SK-N-SH (cell line): ENCODE measurements at regions not wholly inside any gene's neighbourhood (a gene's known extent, or its start where the extent isn't known, plus 50 kb on each side); places are given as distances from the start of the nearest gene placed in this dataset.

ENCODE experiments used
- CTCF ChIA-PET: fragments of 300-600, 350-600 bp; formaldehyde crosslinking; extraction: SDS; loops from one replicate; lab custom pipeline; 2021; lab: Yijun Ruan, JAX
- POLR2A ChIA-PET: fragments of 350-600 bp; sonication (Branson Sonifier 250); formaldehyde crosslinking; extraction: SDS; loops from one replicate; lab custom pipeline; 2020; ENCODE audit warnings: antibody characterized with exemption, inconsistent platforms; lab: Yijun Ruan, JAX
- DNase-seq: peaks from one replicate; pipeline ENCODE4 v3.0.0; 2012
- H2AFZ ChIP-seq: fragments of 200-600 bp; sonication (generic); 2 replicates; pipeline ENCODE4 v1.8.1; 2016; ENCODE audit warnings: antibody characterized with exemption, mild to moderate bottlenecking, low read depth
- H3F3A ChIP-seq: fragments of 200-600 bp; sonication (generic); replicated peaks from 2 replicates; pipeline ENCODE3; 2016; ENCODE audit warnings: antibody characterized with exemption, mild to moderate bottlenecking; ENCODE audit not compliant: insufficient read depth
- H3K27ac ChIP-seq, 2 experiments: fragments of 200-500 bp in 1 of 2; fragments of 200-600 bp in 1 of 2; sonication (Bioruptor generic) in 1 of 2; sonication (generic), shearing (Covaris generic) in 1 of 2; 2 replicates each; pipeline versions ENCODE4 v1.5.1 to v1.6.1; 2014 to 2016; ENCODE audit warnings: low read depth in 2 of 2, inconsistent platforms in 1 of 2, low read length in 1 of 2, mild to moderate bottlenecking in 1 of 2, mixed read lengths in 1 of 2
- H3K27me3 ChIP-seq: fragments of 200-600 bp; sonication (generic), shearing (Covaris generic); 2 replicates; pipeline ENCODE4 v1.6.1; 2016; ENCODE audit warnings: mixed run types; ENCODE audit not compliant: insufficient read depth
- H3K36me3 ChIP-seq, 2 experiments: fragments of 200-500 bp in 1 of 2; fragments of 200-600 bp in 1 of 2; sonication (Bioruptor generic) in 1 of 2; sonication (generic) in 1 of 2; replicated peaks in 1 of 2; 2 replicates each; pipeline versions ENCODE3 to v1.5.1; 2014 to 2016; ENCODE audit warnings: low read length in 1 of 2, mild to moderate bottlenecking in 1 of 2; ENCODE audit not compliant: insufficient read depth in 2 of 2, control insufficient read depth in 1 of 2
- H3K4me1 ChIP-seq, 2 experiments: fragments of 200-500 bp in 1 of 2; fragments of 200-600 bp in 1 of 2; sonication (Bioruptor generic) in 1 of 2; sonication (generic), shearing (Covaris generic) in 1 of 2; 2 replicates each; pipeline versions ENCODE4 v1.5.1 to v1.6.1; 2014 to 2016; ENCODE audit warnings: low read depth in 1 of 2, low read length in 1 of 2, mixed run types in 1 of 2; ENCODE audit not compliant: insufficient read depth in 2 of 2, control insufficient read depth in 1 of 2
- H3K4me2 ChIP-seq: fragments of 200-600 bp; sonication (generic), shearing (Covaris generic); 2 replicates; pipeline ENCODE4 v1.6.1; 2017; ENCODE audit warnings: mixed run types
- H3K4me3 ChIP-seq, 2 experiments: fragments of 200-500 bp in 1 of 2; fragments of 200-600 bp in 1 of 2; sonication (Bioruptor generic) in 1 of 2; sonication (generic), shearing (Covaris generic) in 1 of 2; 2 replicates each; pipeline versions ENCODE4 v1.5.1 to v1.8.1; 2014 to 2016; ENCODE audit warnings: low read depth in 2 of 2, inconsistent platforms in 1 of 2, low read length in 1 of 2, mild to moderate bottlenecking in 1 of 2, mixed read lengths in 1 of 2, moderate library complexity in 1 of 2
- H3K79me2 ChIP-seq: fragments of 200-600 bp; sonication (generic); 2 replicates; pipeline ENCODE4 v1.8.1; 2017; ENCODE audit warnings: mild to moderate bottlenecking; ENCODE audit not compliant: insufficient read depth
- H3K9ac ChIP-seq: fragments of 200-600 bp; sonication (generic); 2 replicates; pipeline ENCODE4 v1.6.1; 2017; ENCODE audit warnings: mixed run types
- H3K9me2 ChIP-seq: fragments of 200-600 bp; sonication (generic); 2 replicates; pipeline ENCODE4 v1.6.1; 2017; ENCODE audit warnings: mixed run types
- H3K9me3 ChIP-seq: fragments of 200-600 bp; sonication (generic); 2 replicates; pipeline ENCODE4 v1.6.1; 2017; ENCODE audit warnings: mixed run types, mild to moderate bottlenecking, moderate library complexity
- H4K20me1 ChIP-seq: fragments of 200-600 bp; sonication (generic); 2 replicates; pipeline ENCODE4 v1.6.1; 2017; ENCODE audit warnings: mild to moderate bottlenecking, mixed run types; ENCODE audit not compliant: insufficient read depth
- CHD2 ChIP-seq: fragments of 150-350 bp; IDR thresholded peaks from 2 replicates; pipeline ENCODE4 v1.6.1; 2018; ENCODE audit warnings: low read length; ENCODE audit not compliant: partially characterized antibody
- EZH2phosphoT487 ChIP-seq: fragments of 200-600 bp; sonication (generic); IDR thresholded peaks from 2 replicates; pipeline ENCODE4 v1.6.1; 2017; ENCODE audit warnings: low read depth, mixed run types, mild to moderate bottlenecking, antibody characterized with exemption, moderate library complexity, borderline replicate concordance
- FOSL2 ChIP-seq: IDR thresholded peaks from 2 replicates; pipeline ENCODE4 v1.4.0; 2012; ENCODE audit warnings: low read depth, mild to moderate bottlenecking, moderate library complexity, borderline replicate concordance
- FOXM1 ChIP-seq: IDR thresholded peaks from 2 replicates; pipeline ENCODE4 v1.4.0; 2012; ENCODE audit warnings: low read depth, mild to moderate bottlenecking
- GABPA ChIP-seq: IDR thresholded peaks from 2 replicates; pipeline ENCODE4 v1.4.0; 2012; ENCODE audit warnings: low read depth, mild to moderate bottlenecking
- IRF3 ChIP-seq: fragments of 150-350 bp; IDR thresholded peaks from 2 replicates; pipeline ENCODE4 v1.6.1; 2016; ENCODE audit warnings: mild to moderate bottlenecking, low read depth, low read length
- MXI1 ChIP-seq: IDR thresholded peaks from 2 replicates; pipeline ENCODE4 v1.6.1; 2012; ENCODE audit warnings: mild to moderate bottlenecking, low read depth, low read length, improper control_type of control experiment
- PBX3 ChIP-seq: IDR thresholded peaks from 2 replicates; pipeline ENCODE4; 2012
- POLR2AphosphoS5 ChIP-seq: IDR thresholded peaks from 2 replicates; pipeline ENCODE4 v1.6.1; 2012; ENCODE audit warnings: low read depth, low read length
- RAD21 ChIP-seq: IDR thresholded peaks from 2 replicates; pipeline ENCODE4 v1.6.1; 2012; ENCODE audit warnings: mild to moderate bottlenecking, low read length
- RCOR1 ChIP-seq: fragments of 150-350 bp; IDR thresholded peaks from 2 replicates; pipeline ENCODE4 v1.6.1; 2017; ENCODE audit warnings: antibody characterized with exemption, low read length
- REST ChIP-seq: IDR thresholded peaks from 2 replicates; pipeline ENCODE4 v1.6.1; 2012; ENCODE audit warnings: mild to moderate bottlenecking, low read depth, low read length, moderate library complexity
- RXRA ChIP-seq: IDR thresholded peaks from 2 replicates; pipeline ENCODE4 v1.4.0; 2012; ENCODE audit warnings: low read depth, mild to moderate bottlenecking, borderline replicate concordance
- SIN3A ChIP-seq: IDR thresholded peaks from 2 replicates; pipeline ENCODE4 v1.6.1; 2012; ENCODE audit warnings: low read depth, mild to moderate bottlenecking, low read length, moderate library complexity, borderline replicate concordance
- SMC3 ChIP-seq: IDR thresholded peaks from 2 replicates; pipeline ENCODE4 v1.6.1; 2012; ENCODE audit warnings: low read depth, low read length, improper control_type of control experiment
- TAF1 ChIP-seq: IDR thresholded peaks from 2 replicates; pipeline ENCODE4 v1.6.1; 2012; ENCODE audit warnings: low read depth, mild to moderate bottlenecking, low read length, moderate library complexity, borderline replicate concordance
- TEAD4 ChIP-seq: IDR thresholded peaks from 2 replicates; pipeline ENCODE4 v1.4.0; 2012; ENCODE audit warnings: mild to moderate bottlenecking, borderline replicate concordance; ENCODE audit not compliant: insufficient read depth
- USF2 ChIP-seq: fragments of 150-350 bp; IDR thresholded peaks from 2 replicates; pipeline ENCODE4 v1.6.1; 2017; ENCODE audit warnings: antibody characterized with exemption, low read length, low read depth, borderline replicate concordance
- YY1 ChIP-seq: IDR thresholded peaks from 2 replicates; pipeline ENCODE4 v1.4.0; 2012; ENCODE audit warnings: low read depth, mild to moderate bottlenecking
- WGBS: methylation state at CpG from one replicate; pipeline ENCODE4 v1.1.6; 2017; ENCODE audit warnings: low lambda C conversion rate; 5-methylcytosine and 5-hydroxymethylcytosine counted together

- H3K27me3 ChIP-seq: no peaks in the 10 kb centered on the region
- TF ChIP-seq POLR2AphosphoS5 (no peak), EZH2phosphoT487 (no peak), CHD2 (no peak), GABPA (no peak), RXRA (no peak), RAD21 (no peak), FOXM1 (no peak), REST (no peak), SMC3 (no peak), TEAD4 (no peak), YY1 (no peak), TAF1 (no peak), USF2 (no peak), SIN3A (no peak), IRF3 (no peak), PBX3 (no peak), FOSL2 (no peak), RCOR1 (no peak), MXI1 (no peak)
- TF ChIP-seq, all 33 proteins: peak for 0
- DNase-seq: no peak
- Histone ChIP-seq H3K4me2 (no peak overlapping the region), H3K9ac (no peak overlapping the region), H3K36me3 (no peaks in the 10 kb centered on the region), H3K4me1 (peaks cover 0 to 10% of the 10 kb centered on the region in 2 experiments; a peak in 1 of 4 replicates), H3K79me2 (no peaks in the 10 kb centered on the region), H3K4me3 (no peak overlapping the region), H2AFZ (no peak overlapping the region), H3F3A (no peaks in the 10 kb centered on the region), H3K9me2 (no peaks in the 10 kb centered on the region), H4K20me1 (no peaks in the 10 kb centered on the region), H3K27ac (no peak overlapping the region), H3K9me3 (no peaks in the 10 kb centered on the region)
- ChIA-PET POLR2A (no interaction called here), CTCF (interaction anchor here (1.4 kb wide), 1 partner anchor 46 kb away, joined by 3 read pairs; no protein-coding TSS in a partner anchor)
- WGBS: 63% methylated on average over 7 of the region's 7 CpGs
Measured at GRCh38 chr2:15738225-15738546, 146.5 kb downstream of the DDX1 start.
